Parathyroid adenoma (tissue), 2 donors: ENCODE measurements at regions not wholly inside any gene's neighbourhood (a gene's known extent, or its start where the extent isn't known, plus 50 kb on each side); places are given as distances from the start of the nearest gene placed in this dataset.

ENCODE experiments used
- H2AFZ ChIP-seq: fragments of 300-600 bp; sonication (generic); one replicate; pipeline ENCODE4 v1.7.0; 2017; ENCODE audit warnings: antibody characterized with exemption, mild to moderate bottlenecking
- H3K27ac ChIP-seq: fragments of 300-600 bp; sonication (generic); one replicate; pipeline ENCODE4 v1.7.0; 2017
- H3K27me3 ChIP-seq: fragments of 300-600 bp; sonication (generic); one replicate; pipeline ENCODE4 v1.7.0; 2017; ENCODE audit warnings: low read length; ENCODE audit not compliant: control insufficient read depth, insufficient read depth
- H3K36me3 ChIP-seq: fragments of 300-600 bp; sonication (generic); one replicate; pipeline ENCODE4 v1.7.0; 2017; ENCODE audit warnings: low read length; ENCODE audit not compliant: control insufficient read depth, insufficient read depth
- H3K4me1 ChIP-seq: fragments of 300-600 bp; sonication (generic); one replicate; pipeline ENCODE4 v1.7.0; 2017; ENCODE audit warnings: control low read depth
- H3K4me2 ChIP-seq: fragments of 300-600 bp; sonication (generic); one replicate; pipeline ENCODE4 v1.7.0; 2017; ENCODE audit warnings: low read length
- H3K4me3 ChIP-seq: fragments of 300-600 bp; sonication (generic); one replicate; pipeline ENCODE4 v1.7.0; 2017; ENCODE audit warnings: low read depth, low read length
- H3K79me2 ChIP-seq: fragments of 300-600 bp; sonication (generic); one replicate; pipeline ENCODE4 v1.7.0; 2017; ENCODE audit warnings: control low read depth
- H3K9ac ChIP-seq: fragments of 300-600 bp; sonication (generic); one replicate; pipeline ENCODE4 v1.7.0; 2017; ENCODE audit warnings: mild to moderate bottlenecking
- H3K9me3 ChIP-seq: fragments of 300-600 bp; sonication (generic); one replicate; pipeline ENCODE4 v1.7.0; 2017; ENCODE audit warnings: low read length; ENCODE audit not compliant: control insufficient read depth
- CTCF ChIP-seq: fragments of 300-600 bp; sonication (generic); IDR thresholded peaks from one replicate; pipeline ENCODE4 v1.7.0; 2017; ENCODE audit warnings: antibody characterized with exemption, mild to moderate bottlenecking
- donor health status: primary hyperparathyroidism.

- no peak overlapping the region for H3K4me2 ChIP-seq
- H2AFZ ChIP-seq, result no peak overlapping the region
- no peaks in the 10 kb centered on the region for H3K4me1 ChIP-seq
- no peaks in the 10 kb centered on the region for H3K79me2 ChIP-seq
- H3K9me3 ChIP-seq, result no peaks in the 10 kb centered on the region
- H3K27ac ChIP-seq, result no peak overlapping the region
- no peak for TF ChIP-seq CTCF
- H3K4me3 ChIP-seq, result no peak overlapping the region
- no peaks in the 10 kb centered on the region for H3K36me3 ChIP-seq
- no peak overlapping the region for H3K9ac ChIP-seq
- no peaks in the 10 kb centered on the region for H3K27me3 ChIP-seq
These were observed 421.0 kb downstream of the TXNL1 start for GRCh38 chr18:56217406-56217805.

GRCh38 chr18:56214706-56215105, 423.7 kb downstream of the TXNL1 start:
- no peaks in the 10 kb centered on the region for H3K79me2 ChIP-seq
- no peaks in the 10 kb centered on the region for H3K9me3 ChIP-seq
- H3K9ac ChIP-seq, result no peak overlapping the region
- H2AFZ ChIP-seq, result no peak overlapping the region
- H3K4me2 ChIP-seq, result no peak overlapping the region
- no peak overlapping the region for H3K27ac ChIP-seq
- H3K4me1 ChIP-seq, result no peaks in the 10 kb centered on the region
- H3K27me3 ChIP-seq, result no peaks in the 10 kb centered on the region
- H3K4me3 ChIP-seq, result no peak overlapping the region
- no peaks in the 10 kb centered on the region for H3K36me3 ChIP-seq
- TF ChIP-seq CTCF, result no peak

GRCh38 chr18:56210520-56210919, 427.9 kb downstream of the TXNL1 start:
- H3K4me1 ChIP-seq, result no peaks in the 10 kb centered on the region
- no peak for TF ChIP-seq CTCF
- H3K36me3 ChIP-seq, result no peaks in the 10 kb centered on the region
- H3K9me3 ChIP-seq, result no peaks in the 10 kb centered on the region
- no peak overlapping the region for H3K4me2 ChIP-seq
- H3K27ac ChIP-seq, result no peak overlapping the region
- H3K27me3 ChIP-seq, result no peaks in the 10 kb centered on the region
- no peak overlapping the region for H3K4me3 ChIP-seq
- no peaks in the 10 kb centered on the region for H3K79me2 ChIP-seq
- H3K9ac ChIP-seq, result no peak overlapping the region
- H2AFZ ChIP-seq, result no peak overlapping the region

GRCh38 chr18:56207989-56208388, 430.4 kb downstream of the TXNL1 start:
- Histone ChIP-seq H3K36me3 (no peaks in the 10 kb centered on the region), H2AFZ (no peak overlapping the region), H3K4me1 (no peaks in the 10 kb centered on the region), H3K27ac (no peak overlapping the region), H3K4me2 (no peak overlapping the region), H3K9me3 (no peaks in the 10 kb centered on the region), H3K27me3 (no peaks in the 10 kb centered on the region), H3K9ac (no peak overlapping the region), H3K4me3 (no peak overlapping the region), H3K79me2 (no peaks in the 10 kb centered on the region)
- TF ChIP-seq CTCF, result no peak

- Histone ChIP-seq H2AFZ (no peak overlapping the region), H3K79me2 (no peaks in the 10 kb centered on the region), H3K4me2 (no peak overlapping the region), H3K9ac (no peak overlapping the region), H3K27me3 (no peaks in the 10 kb centered on the region), H3K4me1 (no peaks in the 10 kb centered on the region), H3K9me3 (no peaks in the 10 kb centered on the region), H3K4me3 (no peak overlapping the region), H3K36me3 (no peaks in the 10 kb centered on the region), H3K27ac (no peak overlapping the region)
- TF ChIP-seq CTCF, result no peak
These were observed 434.3 kb downstream of the TXNL1 start for GRCh38 chr18:56204052-56204451.
